Superior temporal gyrus (tissue), 1 donor: ENCODE measurements at regions not wholly inside any gene's neighbourhood (a gene's known extent, or its start where the extent isn't known, plus 50 kb on each side); places are given as distances from the start of the nearest gene placed in this dataset.
"Not testable (repeated sequence)": the region's sequence is repeated elsewhere in the genome, so short reads cannot be mapped to it uniquely, and the experiment has no call there.

ENCODE experiments used
- DNase-seq: peaks from one replicate; pipeline ENCODE4 v3.0.0-alpha.2; 2016; ENCODE audit errors: extremely low spot score

- not testable (repeated sequence) for DNase-seq
Measured at GRCh38 chr7:159335181-159335926, 190.7 kb upstream of the VIPR2 start.

GRCh38 chr7:159332854-159333479, 188.3 kb upstream of the VIPR2 start:
- DNase-seq: not testable (repeated sequence)

GRCh38 chr7:159331462-159331861, 186.8 kb upstream of the VIPR2 start:
- DNase-seq: no peak

- DNase-seq: no peak
Measured at GRCh38 chr7:159329818-159330378, 185.2 kb upstream of the VIPR2 start.

GRCh38 chr7:159328096-159328495, 183.4 kb upstream of the VIPR2 start:
- DNase-seq: no peak

GRCh38 chr7:159323359-159323758, 178.7 kb upstream of the VIPR2 start:
- DNase-seq: no peak

- no peak for DNase-seq
Measured at GRCh38 chr7:159321278-159321677, 176.6 kb upstream of the VIPR2 start.

- DNase-seq: no peak
Measured at GRCh38 chr7:159318682-159319351, 174.2 kb upstream of the VIPR2 start.

GRCh38 chr7:159317294-159317693, 172.6 kb upstream of the VIPR2 start:
- no peak for DNase-seq

GRCh38 chr7:159311172-159311494, 166.5 kb upstream of the VIPR2 start:
- DNase-seq: no peak

- DNase-seq: no peak
Measured at GRCh38 chr7:159310457-159311171, 165.9 kb upstream of the VIPR2 start.

- not testable (repeated sequence) for DNase-seq
Measured at GRCh38 chr7:159309214-159309613, 164.5 kb upstream of the VIPR2 start.

GRCh38 chr7:159306012-159306411, 161.3 kb upstream of the VIPR2 start:
- no peak for DNase-seq

- DNase-seq: not testable (repeated sequence)
Measured at GRCh38 chr7:159305185-159305584, 160.5 kb upstream of the VIPR2 start.

- DNase-seq: not testable (repeated sequence)
Measured at GRCh38 chr7:159303510-159303909, 158.8 kb upstream of the VIPR2 start.

GRCh38 chr7:159296093-159296681, 151.5 kb upstream of the VIPR2 start:
- no peak for DNase-seq

GRCh38 chr7:159286487-159286886, 141.8 kb upstream of the VIPR2 start:
- DNase-seq: not testable (repeated sequence)

- DNase-seq: no peak
Measured at GRCh38 chr7:159281573-159281972, 136.9 kb upstream of the VIPR2 start.

GRCh38 chr7:159280008-159280407, 135.3 kb upstream of the VIPR2 start:
- no peak for DNase-seq

- DNase-seq: no peak
Measured at GRCh38 chr7:159272739-159273138, 128.1 kb upstream of the VIPR2 start.

- no peak for DNase-seq
Measured at GRCh38 chr7:159271781-159272180, 127.1 kb upstream of the VIPR2 start.

GRCh38 chr7:159269745-159270144, 125.1 kb upstream of the VIPR2 start:
- no peak for DNase-seq
